CD4-positive, alpha-beta T cell treated with Interleukin-4 for 1 hour (primary cell): ENCODE measurements at regions not wholly inside any gene's neighbourhood (a gene's known extent, or its start where the extent isn't known, plus 50 kb on each side); places are given as distances from the start of the nearest gene placed in this dataset.
"Not testable (repeated sequence)": the region's sequence is repeated elsewhere in the genome, so short reads cannot be mapped to it uniquely, and the experiment has no call there.

Experiments
- DNase-seq, 2 donors: peaks; one replicate each; pipeline ENCODE4 v3.0.0-alpha.2; 2020 to 2022

DNA sequence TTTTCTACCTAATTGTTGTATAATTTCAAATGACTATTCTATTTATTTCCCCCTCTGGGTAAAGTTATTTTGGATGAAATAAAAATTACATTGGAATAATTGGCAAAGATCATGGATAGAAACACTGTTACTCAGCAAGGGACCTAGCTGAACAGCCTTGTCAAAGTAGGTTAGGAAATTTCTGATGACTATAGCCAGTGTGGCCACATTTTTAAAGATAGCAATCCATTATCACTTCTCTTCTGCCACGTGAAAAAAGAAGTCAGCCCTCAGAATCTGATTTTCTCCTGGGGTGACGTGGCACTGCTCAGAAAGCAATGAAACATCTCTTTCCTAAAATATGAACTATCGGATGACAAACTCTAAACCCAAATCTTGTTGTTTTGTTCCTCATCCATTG lies 784.2 kb upstream of the RIOK2 start:
- DNase-seq, result no peak

DNA sequence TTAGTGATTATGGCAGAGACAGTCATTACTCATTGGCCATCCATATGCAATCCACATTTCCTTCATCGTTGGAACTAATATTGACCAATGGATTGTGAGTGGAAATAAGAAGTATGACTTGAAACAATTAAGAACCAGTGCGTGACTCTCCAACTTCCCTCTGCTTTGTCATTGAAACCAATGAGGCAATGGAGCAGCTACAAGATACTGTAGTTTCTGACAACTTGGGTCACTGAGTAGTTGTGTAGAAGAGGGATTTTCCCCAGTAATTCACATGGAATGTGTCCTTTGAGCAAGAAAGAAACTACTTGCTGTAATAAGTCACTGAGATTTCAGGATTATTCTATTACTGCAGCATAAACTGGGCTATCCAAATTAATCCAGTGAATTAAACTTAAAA lies 785.3 kb upstream of the RIOK2 start:
- DNase-seq, result no peak

DNA sequence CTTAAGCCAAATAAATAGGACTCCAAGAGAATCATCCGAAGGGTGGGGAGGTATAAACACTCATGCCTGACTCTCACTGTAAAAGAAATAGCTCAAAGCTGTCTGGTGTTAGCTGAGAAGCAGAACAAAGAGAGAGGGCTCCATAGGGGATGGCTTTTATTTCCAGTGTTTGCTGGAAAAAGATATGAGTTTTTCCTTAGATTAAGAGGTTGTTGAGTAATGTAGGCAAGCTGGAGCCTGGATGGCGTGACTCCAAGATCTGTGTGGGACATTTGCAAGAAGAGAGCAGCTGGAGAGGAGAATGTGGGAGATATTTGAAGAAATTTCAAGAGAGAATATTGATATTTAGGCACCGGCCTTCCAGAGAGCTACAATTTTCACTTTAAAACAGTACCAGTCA lies 793.7 kb upstream of the RGMB start:
- DNase-seq, result no peak

DNA sequence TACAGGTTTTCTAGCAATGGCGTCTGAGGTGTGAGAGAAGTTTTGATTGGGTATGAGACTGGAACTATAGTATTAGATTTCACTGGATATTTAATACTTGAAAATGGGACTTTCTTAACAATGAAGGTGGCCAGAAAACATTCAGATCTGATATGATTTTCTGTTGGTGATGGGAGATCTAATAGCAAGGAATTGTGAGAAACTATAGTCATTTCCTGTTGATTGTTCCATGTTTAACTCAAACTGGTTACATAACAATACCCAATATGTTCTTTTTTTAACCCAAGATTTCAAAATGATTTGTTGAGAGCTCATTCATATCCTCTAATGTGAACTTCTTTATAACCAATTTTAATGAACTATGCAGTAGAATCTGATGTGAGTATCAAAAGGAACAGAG lies 793.2 kb upstream of the RGMB start:
- DNase-seq, result no peak

DNA sequence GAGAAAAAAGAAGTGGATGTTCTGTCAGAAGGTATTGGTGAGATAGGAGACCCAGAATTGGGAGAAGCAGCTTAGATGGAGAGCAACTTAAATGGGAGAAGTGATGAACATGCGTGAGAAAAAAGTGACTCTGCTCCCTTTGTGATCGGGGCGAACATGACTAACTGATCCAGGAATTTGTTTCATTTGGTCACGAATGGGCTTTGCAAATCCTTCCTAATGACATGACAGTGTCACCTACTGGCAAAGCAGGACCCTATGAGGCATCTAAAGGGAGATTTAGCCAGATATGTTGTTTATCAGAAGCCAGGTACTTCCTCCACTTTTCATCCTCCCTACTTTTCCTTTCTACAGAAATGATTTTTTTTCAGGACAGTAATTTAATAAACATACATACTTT lies 787.4 kb upstream of the RGMB start:
- no peak for DNase-seq

DNA sequence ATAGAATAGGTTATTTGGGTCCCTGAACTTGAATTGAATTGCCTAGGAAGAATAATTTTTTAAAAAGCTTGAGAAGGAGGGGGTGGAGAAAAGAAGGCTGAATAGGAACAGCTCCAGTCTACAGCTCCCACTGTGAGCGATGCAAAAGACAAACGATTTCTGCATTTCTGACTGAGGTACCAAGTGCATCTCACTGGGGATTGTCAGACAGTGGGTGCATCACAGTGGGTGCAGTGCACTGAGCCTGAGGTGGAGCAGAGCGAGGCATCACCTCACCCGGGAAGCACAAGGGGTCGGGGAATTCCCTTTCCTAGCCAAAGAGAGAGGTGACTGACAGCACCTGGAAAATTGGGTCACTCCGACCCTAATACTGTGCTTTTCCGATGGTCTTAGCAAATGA lies 782.2 kb upstream of the RGMB start:
- DNase-seq, result no peak

DNA sequence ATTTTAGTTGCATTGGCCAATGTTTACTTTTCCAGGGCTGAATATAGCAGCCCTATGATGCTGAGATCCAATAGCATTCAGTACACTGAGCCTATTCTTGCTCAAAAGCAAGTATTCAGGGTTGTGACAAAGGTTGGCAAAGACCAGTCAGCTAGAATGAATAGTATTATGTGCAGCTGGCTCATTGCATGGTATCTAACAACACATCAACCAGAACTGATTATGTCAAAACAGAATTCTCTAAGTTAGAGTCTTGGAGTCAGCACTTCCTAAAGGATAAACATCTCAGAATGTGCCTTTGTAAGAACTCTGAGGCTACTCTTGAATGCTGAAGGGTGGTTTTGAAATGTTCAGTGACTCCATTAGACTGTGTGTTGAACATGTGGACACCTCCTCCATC lies 774.5 kb upstream of the RGMB start:
- no peak for DNase-seq

DNA sequence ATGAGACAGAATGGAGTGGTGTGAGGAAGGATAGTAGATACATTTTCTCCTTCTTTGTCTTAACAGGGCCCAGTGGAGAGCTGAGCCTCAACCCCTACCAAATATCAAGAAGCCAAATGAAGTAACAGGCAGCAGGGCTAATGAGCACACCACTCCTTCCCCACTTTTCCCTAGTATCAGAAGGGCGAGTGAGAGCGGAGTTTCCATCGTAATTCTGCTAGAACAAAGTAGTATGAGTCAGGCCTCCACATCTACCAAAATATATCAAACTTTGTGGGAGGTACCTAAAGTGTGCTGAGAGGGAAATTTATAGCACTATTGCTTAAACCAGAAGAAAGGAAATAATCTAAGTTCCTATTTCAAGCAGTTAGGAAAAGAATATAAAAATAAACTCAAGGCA lies 769.0 kb upstream of the RGMB start:
- no peak for DNase-seq

DNA sequence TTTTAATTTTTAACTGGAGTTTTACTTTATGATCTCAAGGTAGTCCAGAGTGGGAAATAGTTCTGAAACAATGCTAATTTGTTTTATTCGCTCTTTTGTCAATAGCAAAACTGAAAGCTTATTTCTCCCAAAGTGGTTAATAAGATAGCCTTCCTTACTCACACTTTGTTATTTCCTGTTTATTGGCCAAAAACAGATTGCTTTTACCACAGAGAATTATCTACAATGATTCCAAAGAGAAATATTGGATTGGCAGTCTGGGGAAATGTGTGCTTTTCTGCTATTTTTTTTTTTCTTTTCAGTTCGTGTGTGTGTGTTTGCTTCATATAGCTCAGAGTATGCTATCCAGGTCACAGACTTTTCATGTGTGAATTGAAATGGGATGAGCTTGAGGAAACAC lies 756.7 kb upstream of the RGMB start:
- DNase-seq, result no peak

DNA sequence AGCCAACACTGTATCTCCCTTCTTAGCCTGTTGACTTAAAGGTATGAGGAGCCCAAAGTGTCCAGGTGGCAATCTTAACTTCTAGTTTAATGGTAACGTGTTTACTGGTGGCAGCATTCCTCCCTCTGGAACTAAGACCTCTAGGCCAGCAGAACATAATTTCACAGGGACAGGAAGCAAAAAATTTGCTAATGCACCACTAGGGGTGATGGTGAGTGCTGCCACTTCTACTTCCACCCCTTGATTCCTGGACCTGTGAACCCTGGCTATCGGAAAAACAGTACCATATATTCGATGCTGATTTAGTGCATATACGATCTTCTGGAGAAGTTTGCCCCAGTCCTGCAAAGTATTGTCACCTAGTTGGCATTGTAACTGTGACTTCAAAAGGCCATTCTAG lies 743.2 kb upstream of the RGMB start:
- DNase-seq, result not testable (repeated sequence)

DNA sequence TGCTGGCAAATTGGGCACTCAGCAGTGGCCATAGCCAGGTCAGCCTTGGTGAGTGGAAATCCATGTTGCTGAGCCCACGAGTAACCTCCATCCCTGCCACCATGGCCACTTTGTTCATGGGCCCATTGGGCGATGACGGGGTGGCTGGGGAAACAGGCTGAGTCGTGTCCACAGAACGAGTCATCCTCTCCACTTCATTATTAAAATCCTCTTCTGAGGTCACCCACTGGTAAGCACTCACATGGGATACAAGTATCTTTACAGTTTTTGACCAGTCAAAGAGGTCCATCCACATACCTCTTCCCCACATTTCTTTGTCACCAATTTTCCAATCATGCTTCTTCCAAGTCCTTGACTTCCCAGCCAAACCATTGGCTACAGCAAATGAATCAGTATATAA lies 742.4 kb upstream of the RGMB start:
- not testable (repeated sequence) for DNase-seq

DNA sequence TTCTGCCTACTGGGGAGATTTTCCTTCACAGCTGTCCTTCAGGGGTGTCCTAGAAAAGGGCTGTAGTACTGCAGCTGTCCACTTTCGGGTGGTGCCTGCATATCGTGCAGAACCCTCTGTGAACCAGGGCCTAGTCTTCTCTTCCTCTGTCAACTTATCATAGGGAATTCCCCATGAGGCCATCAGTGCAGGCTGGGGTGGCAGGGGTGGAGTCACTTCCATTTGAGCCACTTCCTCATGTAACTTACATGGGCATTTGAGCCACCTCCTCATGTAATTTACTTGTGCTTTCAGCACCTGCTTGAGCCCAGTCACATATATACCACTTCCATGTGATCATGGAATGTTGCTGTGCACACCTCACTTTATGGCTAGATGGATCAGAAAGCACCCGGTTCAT lies 742.0 kb upstream of the RGMB start:
- no peak for DNase-seq

DNA sequence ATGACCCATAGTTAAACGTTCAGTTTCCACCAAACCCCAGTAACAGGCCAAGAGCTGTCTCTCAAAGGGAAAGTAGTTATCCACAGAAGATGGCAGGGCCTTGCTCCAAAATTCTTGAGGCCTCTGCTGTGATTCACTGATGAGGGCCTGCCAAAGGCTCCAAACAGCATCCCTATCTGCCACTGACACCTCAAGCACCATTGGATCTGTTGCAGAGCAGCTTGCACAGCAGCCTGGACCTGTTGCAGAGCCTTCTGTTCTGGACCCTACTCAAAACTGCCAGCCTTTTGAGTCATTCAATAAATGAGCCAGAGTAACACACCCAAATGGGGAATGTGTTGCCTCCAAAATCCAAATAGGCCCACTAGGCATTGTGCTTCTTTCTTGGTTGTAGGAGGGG lies 741.5 kb upstream of the RGMB start:
- no peak for DNase-seq

DNA sequence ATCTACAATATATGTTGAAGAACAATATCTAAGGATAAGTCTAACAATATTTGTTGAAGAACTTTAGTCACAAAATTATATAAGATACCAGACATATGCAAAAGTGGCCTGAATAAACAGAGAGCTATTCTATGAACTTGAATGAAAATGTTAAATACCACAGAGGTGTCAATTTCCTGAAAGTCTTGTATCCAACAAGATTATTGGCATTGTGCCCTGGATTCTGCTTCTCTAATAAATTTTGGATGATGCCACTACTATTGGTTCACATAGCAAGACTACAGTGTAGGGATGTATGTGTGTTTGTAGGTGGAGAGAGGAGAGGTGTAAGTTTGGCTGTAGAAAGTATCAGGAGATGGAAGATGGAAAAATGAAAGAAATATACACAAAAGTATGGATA lies 731.8 kb upstream of the RGMB start:
- DNase-seq, result no peak

DNA sequence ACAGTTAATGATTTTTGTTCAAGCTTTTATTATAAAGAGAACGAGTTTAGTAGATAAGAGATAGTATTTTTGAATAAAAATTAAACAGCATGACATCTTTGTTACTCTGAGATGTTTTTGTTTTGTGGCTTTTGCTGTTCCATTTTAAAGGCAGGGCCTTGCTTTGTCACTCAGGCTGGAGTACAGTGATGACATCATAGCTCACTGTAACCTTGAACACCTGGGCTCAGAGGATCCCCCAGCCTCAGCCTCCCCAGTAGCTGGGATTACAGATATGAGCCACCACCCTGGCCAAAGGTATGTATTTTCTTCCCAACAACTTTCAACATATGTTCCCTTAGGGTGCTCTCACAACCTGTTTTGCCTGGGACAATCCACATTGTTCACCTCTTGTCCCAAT lies 730.9 kb upstream of the RGMB start:
- DNase-seq, result no peak

DNA sequence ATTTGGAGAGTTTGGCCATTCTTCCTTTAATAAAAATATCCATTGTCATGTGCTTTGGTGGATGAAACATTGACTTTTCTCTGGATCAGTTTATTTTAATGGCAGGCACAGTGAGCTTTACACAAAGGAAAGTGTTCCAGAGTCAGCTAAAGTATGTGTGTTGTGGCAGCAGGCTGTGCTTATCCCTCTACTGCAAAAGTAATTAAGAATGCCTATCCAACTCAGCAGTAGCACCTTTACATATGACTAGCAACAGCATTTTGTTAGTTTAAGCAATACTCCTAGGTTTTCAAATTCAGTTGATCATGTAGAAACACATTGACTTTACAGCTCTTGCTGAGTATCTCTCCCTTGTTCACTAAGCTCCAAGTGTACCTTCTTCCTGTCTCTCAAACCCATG lies 730.5 kb upstream of the RGMB start:
- DNase-seq, result no peak

DNA sequence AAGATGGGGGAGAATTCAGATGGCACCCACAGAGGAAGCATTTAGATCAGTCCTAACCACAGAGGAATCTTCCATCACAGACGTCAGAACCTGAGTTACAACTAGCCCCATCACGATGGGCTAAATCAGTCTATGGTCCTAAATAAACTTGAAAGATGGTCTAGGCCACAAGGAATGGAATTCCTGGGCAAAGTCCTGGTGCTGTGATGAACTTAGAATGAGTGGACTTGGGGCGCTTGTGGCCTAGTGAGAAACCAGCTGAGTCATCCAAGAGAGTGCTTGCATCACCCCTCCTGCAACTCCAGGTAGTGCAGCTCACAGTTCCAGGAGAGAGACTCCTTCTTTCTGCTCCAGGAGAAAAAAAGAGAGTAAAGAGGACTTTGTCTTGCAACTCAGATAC lies 722.9 kb upstream of the RGMB start:
- no peak for DNase-seq

DNA sequence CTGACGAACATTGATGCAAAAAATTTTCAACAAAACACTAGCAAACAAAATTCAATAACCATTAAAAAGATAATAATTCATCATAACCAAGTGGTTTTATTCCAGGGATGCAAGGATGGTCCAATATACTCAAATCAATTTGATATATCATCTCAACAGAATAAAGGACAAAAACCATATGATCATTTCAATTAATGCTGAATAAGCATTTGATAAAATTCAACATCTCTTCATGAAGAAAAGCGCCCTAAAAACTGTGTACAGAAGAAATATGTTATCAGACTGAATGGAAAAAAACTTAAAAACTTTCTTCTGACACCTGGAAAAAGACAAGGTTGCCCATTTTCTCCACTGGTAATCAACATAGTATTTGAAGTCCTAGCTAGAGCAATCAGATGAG lies 720.3 kb upstream of the RGMB start:
- no peak for DNase-seq

DNA sequence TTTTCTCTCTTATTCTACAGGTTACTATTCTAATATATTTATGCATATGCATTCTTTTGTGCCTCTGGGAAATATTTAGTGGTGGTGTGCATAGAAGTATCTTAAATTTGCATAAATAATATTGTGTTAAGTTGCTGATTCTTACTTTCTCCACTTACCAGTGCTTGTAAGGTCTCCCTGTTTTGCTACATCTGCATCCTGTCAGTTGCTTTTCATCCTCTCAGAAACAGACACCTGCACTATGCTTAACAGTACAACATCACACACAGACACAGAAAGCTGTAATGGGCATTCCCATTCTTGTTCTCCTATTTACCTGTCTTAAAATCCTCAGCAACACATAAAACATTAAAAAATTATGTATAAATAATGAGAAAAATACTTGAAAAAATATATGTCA lies 713.3 kb upstream of the RGMB start:
- no peak for DNase-seq

DNA sequence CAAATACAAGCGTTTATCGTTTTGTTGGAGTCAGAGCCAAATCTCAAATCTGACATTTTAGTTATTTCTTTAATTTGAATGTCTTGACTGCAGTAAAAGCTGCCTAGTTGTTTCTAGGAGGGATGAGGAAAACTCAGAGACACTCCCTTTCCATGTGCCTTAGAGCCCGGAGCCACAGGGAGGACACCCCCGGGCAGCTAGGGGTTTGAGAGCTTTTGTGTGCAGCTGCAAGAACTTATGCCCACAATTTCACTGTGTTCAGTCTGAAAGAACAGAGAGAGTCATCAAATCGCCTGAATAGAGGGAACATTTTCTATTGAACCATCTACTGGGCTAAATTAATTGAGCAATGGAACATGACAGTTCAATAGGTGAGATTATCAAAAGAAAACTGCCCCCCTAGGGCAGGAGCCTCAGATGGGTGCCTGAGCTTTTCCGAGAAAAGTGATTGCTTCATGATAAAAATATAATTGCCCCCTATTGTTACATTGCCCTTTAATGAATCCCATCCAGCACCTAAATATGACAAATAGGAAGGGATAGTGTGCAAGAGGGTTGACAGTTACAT lies 709.3 kb upstream of the RGMB start:
- DNase-seq, result no peak

DNA sequence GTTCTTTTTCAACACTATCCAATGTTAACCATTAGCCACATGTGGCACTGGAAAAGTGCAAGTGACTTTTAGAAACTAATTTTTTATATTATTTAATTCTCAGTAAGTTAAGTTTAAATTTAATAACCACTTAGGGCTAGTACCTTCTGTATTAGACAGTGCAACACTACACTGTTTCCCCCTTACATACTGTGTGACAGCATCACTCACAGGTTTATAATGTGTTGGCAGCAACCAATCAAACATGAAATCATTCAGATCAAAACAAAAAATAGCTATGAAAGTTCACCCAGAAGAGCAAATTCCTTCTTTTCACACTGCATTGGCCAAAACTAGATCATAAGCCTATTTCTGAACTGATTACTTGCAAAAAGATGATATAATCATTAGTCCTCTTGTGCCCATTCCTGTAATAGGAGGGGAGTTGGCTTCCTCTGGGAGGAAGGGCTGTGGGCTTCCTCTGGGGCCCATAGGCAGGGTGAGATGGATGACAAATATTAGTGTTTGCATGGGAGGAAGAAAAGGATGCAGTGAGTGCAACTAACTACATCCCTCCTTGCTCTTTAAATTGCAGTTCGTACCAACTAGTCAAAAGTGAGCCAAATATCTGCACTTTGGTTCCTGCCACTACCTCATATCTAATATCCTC lies 708.1 kb upstream of the RGMB start:
- DNase-seq, result no peak

DNA sequence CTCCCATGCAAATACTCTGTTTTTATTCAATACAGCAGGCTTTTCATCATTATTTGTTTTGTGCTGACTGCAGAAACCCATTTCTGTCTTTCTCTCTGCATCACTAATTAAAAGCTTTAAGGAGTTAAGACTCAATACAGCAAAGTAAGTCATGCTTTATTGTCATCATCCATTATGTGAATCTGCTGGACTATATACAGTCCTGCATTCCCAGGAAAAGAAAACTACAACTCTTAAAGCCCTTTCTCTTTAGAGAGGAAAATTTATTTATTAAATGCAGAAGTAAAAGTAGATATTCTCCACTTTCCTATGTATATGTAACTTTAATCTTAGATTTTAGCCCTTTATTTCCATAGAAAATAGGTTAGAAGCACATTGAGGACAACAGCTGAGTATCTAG lies 706.6 kb upstream of the RGMB start:
- DNase-seq, result no peak

DNA sequence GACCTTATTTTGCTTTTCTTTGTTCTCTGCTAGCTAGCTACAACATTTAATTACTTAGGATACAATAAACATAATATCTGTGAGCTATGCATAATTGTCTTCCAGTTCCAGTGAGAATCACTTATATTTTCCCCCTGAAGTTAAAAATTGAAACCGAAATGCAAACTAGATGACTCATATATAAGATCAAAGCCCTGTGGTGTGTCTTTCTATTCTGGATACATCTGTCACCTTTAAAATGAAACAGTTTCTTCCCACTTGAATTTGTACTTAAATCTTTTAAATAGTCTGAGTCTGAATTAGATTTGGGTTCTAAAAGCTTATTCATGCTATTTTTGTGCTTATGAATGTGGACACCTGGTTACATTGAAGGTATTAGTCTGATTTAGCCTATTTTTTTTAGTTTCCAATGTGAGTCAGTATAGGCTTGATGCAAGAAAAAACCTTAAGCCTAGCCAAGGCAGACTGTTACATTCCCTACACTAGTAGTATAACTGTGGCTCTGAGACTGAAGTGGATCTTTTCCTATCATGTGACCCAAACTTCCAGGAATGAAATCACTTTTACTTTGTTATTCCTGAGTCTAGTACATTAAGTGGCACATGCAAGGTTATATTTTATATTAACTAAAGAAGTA lies 703.5 kb upstream of the RGMB start:
- DNase-seq, result no peak

DNA sequence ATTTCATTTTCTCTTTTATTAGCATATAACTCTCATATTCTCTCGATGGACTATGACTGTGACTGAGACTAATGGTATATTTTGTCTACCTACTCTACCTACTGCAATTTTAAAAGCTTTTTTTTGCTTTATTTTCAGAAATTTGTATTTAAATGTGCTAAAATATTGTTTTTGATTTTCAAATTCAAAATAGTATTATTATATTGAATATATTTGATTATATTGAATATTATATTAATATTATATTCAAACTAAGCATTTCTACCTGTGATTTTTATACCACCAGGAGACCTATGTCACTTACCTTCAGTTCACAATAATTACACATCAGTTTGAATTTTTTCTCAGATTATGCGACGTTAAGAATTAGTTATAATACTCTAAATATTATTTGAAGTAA lies 700.5 kb upstream of the RGMB start:
- no peak for DNase-seq

DNA sequence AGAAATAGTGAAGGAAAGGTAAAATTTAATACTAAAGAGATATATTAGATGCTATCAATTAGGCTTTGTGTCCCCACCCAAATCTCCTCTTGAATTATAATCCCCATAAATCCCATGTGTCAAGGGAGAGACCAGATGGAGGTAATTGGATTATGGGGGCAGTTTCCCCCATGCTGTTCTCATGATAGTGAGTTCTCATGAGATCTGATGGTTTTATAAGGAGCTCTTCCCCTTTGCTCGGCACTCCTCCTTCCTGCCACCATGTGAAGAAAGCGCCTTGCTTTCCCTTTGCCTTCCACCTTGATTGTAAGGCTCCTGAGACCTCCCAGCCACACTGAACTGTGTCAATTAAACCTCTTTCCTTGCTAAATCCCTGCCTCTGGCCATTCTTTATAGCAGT lies 697.0 kb upstream of the RGMB start:
- DNase-seq, result no peak
